Fibroblast of skin of abdomen (primary cell): ENCODE measurements at regions not wholly inside any gene's neighbourhood (a gene's known extent, or its start where the extent isn't known, plus 50 kb on each side); places are given as distances from the start of the nearest gene placed in this dataset.

Experiments used
- DNase-seq: peaks from one replicate; pipeline ENCODE4 v3.0.0-alpha.2; 2013

GRCh38 chr15:87225436-87225835, 1031.1 kb downstream of the NTRK3 start:
- no peak for DNase-seq

GRCh38 chr15:87224404-87224803, 1032.1 kb downstream of the NTRK3 start:
- DNase-seq, result peak; percentile 85

DNA sequence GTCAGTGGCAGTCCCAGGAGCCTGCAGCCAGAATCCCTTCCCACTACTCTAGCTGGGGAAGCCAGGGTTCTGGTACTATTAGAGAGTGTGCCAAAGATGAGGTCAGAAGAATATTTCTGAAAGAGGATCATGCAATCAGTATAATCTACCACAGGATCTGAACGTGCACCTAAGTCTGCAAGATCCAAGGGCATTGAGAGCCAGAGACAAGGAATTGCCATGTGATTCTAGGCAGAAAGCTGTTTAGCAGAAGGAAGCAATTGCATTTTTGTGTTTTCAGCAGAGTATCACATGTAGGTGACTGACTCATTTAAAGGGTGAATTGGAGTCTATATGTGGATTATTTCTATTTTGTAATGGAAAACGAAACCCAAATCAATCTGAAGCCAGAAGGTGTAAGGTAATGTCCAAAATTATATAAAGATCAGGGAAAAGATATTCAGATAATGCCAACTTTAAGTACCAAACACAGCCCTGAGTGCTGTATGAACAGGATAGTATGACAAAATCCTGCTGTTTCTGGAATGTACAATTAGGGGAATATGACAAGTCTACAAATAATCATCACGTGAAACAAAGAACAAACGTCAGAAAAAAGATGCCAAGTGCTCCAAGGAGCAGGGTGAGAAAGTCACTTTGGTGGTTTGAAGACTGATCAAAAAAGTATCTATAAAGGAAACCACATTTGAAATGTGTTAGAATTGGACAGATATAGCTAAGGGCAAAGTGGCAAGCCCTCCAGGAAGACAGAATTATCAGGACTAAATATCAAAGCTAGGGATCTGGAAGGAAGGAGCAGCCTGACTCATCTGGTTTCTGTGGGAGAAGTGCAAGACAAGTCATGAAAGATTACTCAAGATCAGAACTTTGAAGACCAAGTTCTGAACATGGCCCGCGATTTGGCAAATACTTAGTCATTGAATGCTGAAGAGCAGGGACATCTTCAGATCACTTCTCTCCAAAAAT, 1036.6 kb downstream of the NTRK3 start:
- DNase-seq, result peak; percentile 65

GRCh38 chr15:87215100-87215499, 1041.4 kb downstream of the NTRK3 start:
- no peak for DNase-seq

DNA sequence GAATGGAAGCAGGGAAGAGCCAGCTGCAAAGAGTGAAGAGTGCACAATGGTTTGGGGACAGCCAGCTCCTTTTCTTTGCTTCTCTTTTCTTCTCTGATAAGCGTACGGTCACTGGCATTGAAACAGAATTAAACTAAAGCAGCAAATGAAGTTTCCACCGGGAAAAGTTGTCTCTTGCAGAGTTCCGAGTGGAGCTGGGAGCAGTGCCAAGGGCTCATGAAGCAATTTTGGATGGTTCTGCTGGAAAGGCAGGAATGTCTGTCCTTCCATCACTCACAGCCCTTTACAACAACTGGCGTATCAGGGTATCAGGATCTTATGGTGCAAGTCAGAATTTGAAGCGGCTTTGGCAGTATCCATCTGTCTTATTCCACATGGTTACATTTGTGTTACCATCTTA, 1042.9 kb downstream of the NTRK3 start:
- DNase-seq, result peak; percentile 30

DNA sequence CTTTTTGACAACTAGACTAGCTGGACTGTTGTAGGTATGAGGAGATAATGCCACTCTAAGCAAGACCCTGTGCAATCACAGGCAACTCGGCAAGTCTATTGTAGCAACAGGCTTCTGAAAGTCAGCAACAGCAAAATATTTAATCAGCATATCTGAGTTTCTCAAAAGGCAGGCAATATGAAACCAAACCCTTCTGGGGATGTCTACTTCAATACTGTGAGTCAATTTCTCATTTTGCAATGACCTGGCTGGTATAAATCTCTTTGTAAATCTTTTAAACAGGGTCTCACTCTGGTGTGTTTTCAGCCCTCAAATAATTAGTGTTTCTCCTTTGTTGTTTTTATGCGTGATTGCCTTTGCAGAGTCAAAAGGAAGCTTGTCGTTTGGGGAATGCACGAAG, 1044.5 kb downstream of the NTRK3 start:
- no peak for DNase-seq

GRCh38 chr15:87211547-87211946, 1045.0 kb downstream of the NTRK3 start:
- DNase-seq, result no peak

DNA sequence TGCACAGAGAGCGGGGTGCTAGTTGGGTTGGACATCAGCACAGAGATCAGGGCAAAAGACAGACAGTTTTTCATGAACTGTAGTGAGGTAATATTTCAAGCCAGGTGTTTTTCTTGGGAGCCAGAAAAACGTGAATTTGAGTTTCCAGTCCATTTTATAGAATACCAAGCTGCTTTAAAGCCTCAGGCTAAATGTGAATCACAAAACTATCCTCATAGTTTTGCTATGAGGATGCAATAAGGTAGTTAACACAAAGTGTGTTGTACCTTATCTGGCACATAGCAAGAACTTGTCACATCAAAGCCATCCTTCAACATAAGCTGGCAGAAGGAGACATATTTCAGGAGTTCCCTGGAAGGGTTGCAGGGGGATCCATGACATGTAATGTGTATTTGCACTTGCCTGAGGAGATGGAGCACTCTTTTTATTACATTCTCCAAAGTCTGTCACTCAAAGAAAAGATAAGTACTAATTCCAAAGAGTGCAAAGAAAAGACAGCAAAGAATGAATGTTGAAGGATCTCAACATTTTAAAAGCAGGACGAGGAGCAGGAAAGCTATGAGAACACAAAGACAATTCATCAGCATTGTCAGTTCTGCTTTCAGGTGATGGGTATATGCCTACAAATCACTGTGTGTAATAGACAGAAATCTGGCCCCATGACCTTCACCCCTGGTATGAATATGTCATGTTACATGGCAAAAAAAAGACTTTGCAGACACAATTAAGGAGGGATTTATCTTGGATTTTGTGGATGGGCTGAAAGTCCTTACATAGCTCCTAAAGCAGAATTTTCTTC, 1046.4 kb downstream of the NTRK3 start:
- DNase-seq, result no peak

DNA sequence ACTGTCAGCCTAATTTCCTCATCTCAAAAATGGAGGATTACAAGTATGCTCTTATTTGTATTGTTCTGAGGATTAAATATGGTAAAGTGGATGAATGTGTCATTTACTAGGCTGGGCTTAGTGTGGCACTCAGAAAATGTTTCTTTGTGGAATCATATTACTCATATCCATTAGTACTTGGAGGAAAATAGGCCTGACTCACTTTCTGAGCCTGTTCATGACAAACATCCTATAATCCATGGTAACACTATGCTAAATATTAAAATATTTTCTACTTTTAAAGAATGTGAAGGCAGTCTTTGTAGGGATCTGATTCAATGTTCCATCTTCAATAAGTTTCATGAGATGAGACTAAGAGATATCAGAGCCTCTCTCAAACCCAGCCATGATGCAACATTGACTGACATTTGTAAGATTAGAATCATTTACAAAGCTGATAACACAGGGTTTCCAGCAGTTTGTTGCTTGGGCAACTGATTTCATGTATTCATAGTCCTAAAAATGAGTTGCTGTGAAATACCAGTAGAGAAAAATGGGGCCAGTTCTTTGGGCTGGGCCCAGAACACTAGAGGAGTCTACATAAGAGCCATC, 1048.5 kb downstream of the NTRK3 start:
- peak; percentile 83 for DNase-seq

DNA sequence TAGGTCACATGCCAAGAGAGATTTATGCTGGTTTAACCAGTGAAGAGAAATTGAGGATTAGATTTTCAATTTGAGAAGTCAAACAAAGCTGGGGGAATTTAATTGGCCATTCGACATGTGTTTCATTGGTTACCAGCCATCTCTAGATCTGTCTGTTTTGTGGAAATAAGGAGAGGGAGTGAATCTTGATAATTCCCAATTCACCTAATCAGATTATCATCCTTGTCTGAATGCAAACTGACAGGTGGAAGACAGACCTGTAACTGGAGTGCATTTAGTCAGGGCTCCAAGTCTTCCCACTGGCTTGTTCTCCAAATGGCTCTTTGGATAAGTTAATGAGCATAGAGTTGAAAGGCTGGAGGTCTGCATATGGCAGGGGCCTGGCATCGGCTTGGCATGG, 1049.3 kb downstream of the NTRK3 start:
- no peak for DNase-seq

DNA sequence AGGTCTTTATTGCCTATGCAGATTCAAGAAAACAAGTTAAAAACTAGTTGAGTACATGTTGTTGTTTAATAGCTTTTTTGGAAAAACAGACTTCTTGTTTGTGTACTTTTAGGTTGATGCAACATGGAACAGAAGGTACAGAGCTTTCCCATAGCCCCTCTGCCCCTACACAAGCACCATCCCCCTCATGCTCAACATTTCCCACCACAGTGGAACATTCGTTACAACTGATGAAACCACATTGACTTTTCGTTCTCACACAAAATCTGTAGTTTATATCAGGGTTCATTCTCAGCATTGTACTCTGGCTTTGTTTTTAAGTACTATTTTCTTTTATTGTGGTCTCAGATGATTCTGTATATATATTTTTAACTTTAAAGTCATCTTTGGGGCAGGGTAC, 1054.6 kb downstream of the NTRK3 start:
- DNase-seq, result no peak

DNA sequence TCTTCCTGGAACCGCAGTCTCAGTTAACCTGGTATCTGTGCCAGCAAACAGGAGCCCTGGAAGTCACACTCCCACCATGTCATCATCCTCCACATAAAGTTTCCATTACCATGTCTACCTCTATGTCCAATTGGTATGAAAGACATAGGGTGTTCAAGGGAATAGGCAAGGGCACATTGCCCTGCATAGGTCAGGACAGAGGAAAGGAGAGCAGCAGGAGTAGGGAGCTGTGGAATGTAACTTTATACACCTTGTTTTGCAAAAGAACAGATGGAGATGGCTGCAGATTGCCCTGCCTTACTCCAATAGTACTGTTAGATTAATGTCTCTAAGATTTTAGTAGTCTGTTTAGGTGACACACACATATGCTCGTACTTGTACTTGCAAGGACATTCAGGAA, 1056.4 kb downstream of the NTRK3 start:
- no peak for DNase-seq

DNA sequence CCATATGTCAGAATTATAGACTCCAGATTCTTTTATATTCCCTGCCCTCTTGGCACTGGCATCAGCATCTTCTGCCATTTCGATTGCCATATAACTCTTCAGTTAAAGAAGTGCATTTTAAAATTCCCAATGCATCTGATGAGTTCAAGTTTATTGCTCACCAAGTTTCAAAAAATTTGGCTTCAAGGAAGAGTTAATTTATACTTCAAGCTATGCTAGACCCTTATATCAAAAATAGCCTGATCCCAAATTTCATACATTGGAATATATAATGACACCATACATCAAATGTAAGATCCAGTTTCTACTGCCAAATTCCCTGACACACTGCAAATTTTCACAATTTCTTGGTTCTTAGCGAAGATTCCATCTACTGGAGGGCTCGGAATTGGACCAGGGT, 1058.6 kb downstream of the NTRK3 start:
- no peak for DNase-seq

DNA sequence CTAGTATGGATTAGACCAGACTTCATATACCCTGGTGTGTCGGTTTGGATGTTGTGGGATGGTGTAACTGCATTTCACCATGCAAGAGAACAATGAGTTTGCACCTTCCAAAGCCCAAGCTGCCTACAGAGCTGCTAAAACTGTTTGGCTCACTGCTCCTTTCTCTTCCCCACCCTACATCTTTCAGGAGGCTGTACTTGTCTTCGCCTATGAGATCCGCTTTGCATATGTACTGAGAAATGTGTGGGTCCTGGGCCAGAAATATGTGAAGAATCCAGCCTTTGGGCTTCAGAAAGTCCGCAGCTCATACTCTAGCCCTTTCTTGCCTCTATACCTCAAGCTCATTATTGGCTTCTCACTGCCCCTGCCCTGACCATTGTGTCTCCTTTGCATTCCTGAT, 1060.0 kb downstream of the NTRK3 start:
- no peak for DNase-seq

- no peak for DNase-seq
Observed at GRCh38 chr15:87193481-87193880, 1063.1 kb downstream of the NTRK3 start.

DNA sequence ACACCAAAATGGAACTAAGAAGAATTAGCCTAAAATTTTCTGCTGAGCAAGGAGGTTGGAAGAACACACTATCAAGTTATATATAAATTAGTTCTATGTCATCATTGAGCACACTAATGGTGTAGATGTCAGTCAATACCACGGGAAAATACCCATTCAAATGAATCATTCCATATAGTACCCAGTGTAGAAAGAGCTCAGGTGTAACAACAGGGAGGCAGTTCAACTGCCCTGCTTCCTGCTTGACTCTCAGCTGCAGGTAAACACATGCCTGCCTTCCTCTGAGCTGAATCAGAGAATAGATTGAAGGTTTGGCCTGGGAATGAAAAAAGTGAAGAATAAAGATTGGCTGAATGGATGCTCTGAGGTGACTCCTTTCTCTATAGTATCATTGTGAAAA, 1088.0 kb downstream of the AGBL1 start:
- DNase-seq, result no peak

DNA sequence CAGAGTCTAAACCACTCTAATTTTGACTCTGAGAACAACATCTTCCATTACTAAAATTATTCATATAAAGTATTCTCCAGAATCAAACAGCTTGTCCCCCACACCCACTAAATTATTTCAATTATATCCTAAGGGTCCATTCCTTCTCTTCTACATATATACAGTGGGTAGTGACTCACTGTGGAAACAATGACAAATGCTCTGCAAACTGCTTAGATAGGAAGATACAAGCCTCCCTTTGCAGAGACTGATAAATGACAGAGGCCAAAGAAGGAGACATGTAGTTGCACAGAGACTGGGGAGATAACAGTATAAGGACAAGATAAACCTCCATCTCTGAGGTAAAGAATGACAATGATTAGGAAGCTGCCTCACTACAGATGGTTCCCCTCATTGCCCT, 1087.4 kb downstream of the AGBL1 start:
- peak; percentile 50 for DNase-seq

- peak; percentile 59 for DNase-seq
Observed at GRCh38 chr15:87155771-87156170, 1076.1 kb downstream of the AGBL1 start.

GRCh38 chr15:87154761-87155160, 1075.1 kb downstream of the AGBL1 start:
- peak; percentile 93 for DNase-seq

- DNase-seq, result no peak
Observed at GRCh38 chr15:87151202-87151748, 1071.6 kb downstream of the AGBL1 start.

GRCh38 chr15:87145696-87146095, 1066.0 kb downstream of the AGBL1 start:
- peak; percentile 77 for DNase-seq

- DNase-seq, result peak; percentile 77
Observed at GRCh38 chr15:87144775-87145174, 1065.1 kb downstream of the AGBL1 start.

- DNase-seq, result peak; percentile 38
Observed at GRCh38 chr15:87142096-87142495, 1062.4 kb downstream of the AGBL1 start.
